ENCODE measurements at regions not wholly inside any gene's neighbourhood (a gene's known extent, or its start where the extent isn't known, plus 50 kb on each side); places are given as distances from the start of the nearest gene placed in this dataset.

- DNase-seq: no peak
Observed at GRCh38 chr22:48804811-48805301, 1022.8 kb downstream of the BRD1 start.

GRCh38 chr22:48803948-48804810, 1023.5 kb downstream of the BRD1 start:
- DNase-seq: no peak

GRCh38 chr22:48803171-48803947, 1024.3 kb downstream of the BRD1 start:
- DNase-seq: no peak

GRCh38 chr22:48802576-48802975, 1025.1 kb downstream of the BRD1 start:
- no peak for DNase-seq

GRCh38 chr22:48800886-48801607, 1026.6 kb downstream of the BRD1 start:
- no peak for DNase-seq

- no peak for DNase-seq
Observed at GRCh38 chr22:48800036-48800885, 1027.4 kb downstream of the BRD1 start.

- no peak for DNase-seq
Observed at GRCh38 chr22:48799227-48799970, 1028.3 kb downstream of the BRD1 start.

- DNase-seq: no peak
Observed at GRCh38 chr22:48798281-48799226, 1029.1 kb downstream of the BRD1 start.

GRCh38 chr22:48797731-48798130, 1029.9 kb downstream of the BRD1 start:
- DNase-seq: no peak

GRCh38 chr22:48796310-48797015, 1031.2 kb downstream of the BRD1 start:
- no peak for DNase-seq

GRCh38 chr22:48795664-48796063, 1032.0 kb downstream of the BRD1 start:
- no peak for DNase-seq

- no peak for DNase-seq
Observed at GRCh38 chr22:48794906-48795305, 1032.8 kb downstream of the BRD1 start.

GRCh38 chr22:48793949-48794348, 1033.7 kb downstream of the BRD1 start:
- DNase-seq: no peak

- no peak for DNase-seq
Observed at GRCh38 chr22:48786679-48786996, 1041.0 kb downstream of the BRD1 start.

GRCh38 chr22:48785792-48786678, 1041.6 kb downstream of the BRD1 start:
- DNase-seq: no peak

GRCh38 chr22:48784701-48785503, 1042.8 kb downstream of the BRD1 start:
- DNase-seq: no peak

- DNase-seq: no peak
Observed at GRCh38 chr22:48783821-48784266, 1043.8 kb downstream of the BRD1 start.
